ENCODE measurements at regions not wholly inside any gene's neighbourhood (a gene's known extent, or its start where the extent isn't known, plus 50 kb on each side); places are given as distances from the start of the nearest gene placed in this dataset.

- TF ChIP-seq CTCF (conservative IDR thresholded peaks at IDR 0.05) (no peak), EZH2 (IDR thresholded peaks at IDR 0.05; ENCODE audit: low read depth) (no peak)
Measured at GRCh38 chr17:83198366-83199341, 119.2 kb downstream of the METRNL start.

Data from PC-9 (cell line).